Neutrophil (primary cell): ENCODE measurements at regions not wholly inside any gene's neighbourhood (a gene's known extent, or its start where the extent isn't known, plus 50 kb on each side); places are given as distances from the start of the nearest gene placed in this dataset.
"Not testable (repeated sequence)": the region's sequence is repeated elsewhere in the genome, so short reads cannot be mapped to it uniquely, and the experiment has no call there.

ENCODE experiments used
- H3K27ac ChIP-seq: fragments of 200-600 bp; sonication (generic); 2 replicates; pipeline ENCODE4 v1.5.1; 2016; ENCODE audit warnings: mild to moderate bottlenecking, moderate library complexity
- H3K27me3 ChIP-seq: fragments of 200-600 bp; sonication (generic); 2 replicates; pipeline ENCODE4 v1.6.0; 2016; ENCODE audit warnings: mild to moderate bottlenecking
- H3K36me3 ChIP-seq: fragments of 200-600 bp; sonication (generic); 2 replicates; pipeline ENCODE4 v1.5.1; 2017
- H3K4me1 ChIP-seq, 2 experiments: fragments of 200-600 bp in 1 of 2; sonication (generic) in 1 of 2; 1 replicate in 1 of 2; 2 replicates in 1 of 2; pipeline versions ENCODE4 v1.5.1 to v1.6.1; 2013 to 2016; ENCODE audit warnings: low read depth in 1 of 2, low read length in 1 of 2, mild to moderate bottlenecking in 1 of 2, moderate library complexity in 1 of 2; ENCODE audit not compliant: control insufficient read depth in 1 of 2, insufficient read depth in 1 of 2
- H3K4me3 ChIP-seq, 2 experiments: fragments of 200-600 bp in 1 of 2; sonication (generic) in 1 of 2; 1 replicate in 1 of 2; 2 replicates in 1 of 2; pipeline ENCODE4 v1.5.1; 2013 to 2016; ENCODE audit warnings: low read depth in 1 of 2, low read length in 1 of 2, mild to moderate bottlenecking in 1 of 2, moderate library complexity in 1 of 2
- H3K9me3 ChIP-seq: fragments of 200-600 bp; sonication (generic); 2 replicates; pipeline ENCODE4 v1.5.1; 2016
- TF ChIP-seq, protein P1 (sequence below): fragments of 200-600 bp; sonication (generic); IDR thresholded peaks from 2 replicates; pipeline ENCODE4 v1.5.1; 2016; ENCODE audit warnings: antibody characterized with exemption

DNA sequence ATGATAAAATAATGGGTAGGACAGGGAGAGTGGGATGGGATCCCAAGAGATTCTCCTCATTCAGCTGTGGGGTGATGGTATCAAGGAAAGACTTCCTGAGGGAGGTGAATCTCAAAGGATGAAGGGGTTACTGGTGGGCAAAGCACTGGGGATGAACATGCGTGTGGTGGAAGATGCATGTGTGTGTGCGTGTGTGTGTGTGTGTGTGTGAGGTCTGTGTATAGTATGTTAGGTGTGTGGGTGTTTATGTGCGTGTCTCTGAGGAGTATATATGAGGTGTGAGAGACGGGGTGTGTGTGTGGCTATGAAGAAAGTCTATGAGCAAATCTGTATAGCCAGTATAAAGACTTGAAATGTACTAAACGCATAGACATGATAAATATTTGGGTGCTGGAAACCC lies 220.0 kb upstream of the MYLIP start:
- Histone ChIP-seq H3K27ac (no peak overlapping the region), H3K27me3 (no peaks in the 10 kb centered on the region), H3K9me3 (no peaks in the 10 kb centered on the region), H3K36me3 (no peaks in the 10 kb centered on the region), H3K4me3 (no peak overlapping the region), H3K4me1 (no peaks in the 10 kb centered on the region)
- TF ChIP-seq, protein P1, sequence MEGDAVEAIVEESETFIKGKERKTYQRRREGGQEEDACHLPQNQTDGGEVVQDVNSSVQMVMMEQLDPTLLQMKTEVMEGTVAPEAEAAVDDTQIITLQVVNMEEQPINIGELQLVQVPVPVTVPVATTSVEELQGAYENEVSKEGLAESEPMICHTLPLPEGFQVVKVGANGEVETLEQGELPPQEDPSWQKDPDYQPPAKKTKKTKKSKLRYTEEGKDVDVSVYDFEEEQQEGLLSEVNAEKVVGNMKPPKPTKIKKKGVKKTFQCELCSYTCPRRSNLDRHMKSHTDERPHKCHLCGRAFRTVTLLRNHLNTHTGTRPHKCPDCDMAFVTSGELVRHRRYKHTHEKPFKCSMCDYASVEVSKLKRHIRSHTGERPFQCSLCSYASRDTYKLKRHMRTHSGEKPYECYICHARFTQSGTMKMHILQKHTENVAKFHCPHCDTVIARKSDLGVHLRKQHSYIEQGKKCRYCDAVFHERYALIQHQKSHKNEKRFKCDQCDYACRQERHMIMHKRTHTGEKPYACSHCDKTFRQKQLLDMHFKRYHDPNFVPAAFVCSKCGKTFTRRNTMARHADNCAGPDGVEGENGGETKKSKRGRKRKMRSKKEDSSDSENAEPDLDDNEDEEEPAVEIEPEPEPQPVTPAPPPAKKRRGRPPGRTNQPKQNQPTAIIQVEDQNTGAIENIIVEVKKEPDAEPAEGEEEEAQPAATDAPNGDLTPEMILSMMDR: no peak

DNA sequence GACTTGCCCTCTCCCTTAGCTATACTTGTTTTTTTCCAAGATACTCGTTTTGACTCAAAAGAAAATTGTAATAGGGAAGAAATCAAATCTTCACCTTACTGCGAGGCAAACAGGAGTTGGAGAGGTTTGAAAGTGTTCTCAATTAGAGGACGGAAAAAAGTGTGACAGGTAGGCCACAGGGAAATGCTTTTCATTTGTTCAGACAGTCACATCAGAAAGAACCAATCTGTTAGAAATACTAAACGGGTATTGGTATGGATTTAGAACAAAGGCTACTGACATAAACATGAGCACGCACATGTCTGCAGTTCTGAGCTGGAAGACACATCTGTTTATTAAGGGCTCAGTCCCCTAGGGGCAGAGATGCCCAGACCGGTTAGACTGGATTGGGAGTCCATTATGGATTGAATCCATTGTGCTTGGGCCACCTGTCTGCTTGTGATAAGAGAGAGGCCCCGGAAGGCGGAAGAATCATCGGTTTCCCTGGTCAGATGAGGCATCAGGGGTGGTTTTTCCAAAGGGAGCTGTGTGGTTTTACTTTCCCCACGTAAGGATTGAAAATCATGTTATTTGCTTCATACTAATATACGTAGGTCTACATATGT lies 220.9 kb upstream of the MYLIP start:
- no peaks in the 10 kb centered on the region for H3K9me3 ChIP-seq
- H3K4me3 ChIP-seq: no peak overlapping the region
- H3K27ac ChIP-seq: no peak overlapping the region
- no peaks in the 10 kb centered on the region for H3K36me3 ChIP-seq
- TF ChIP-seq, protein P1: no peak
- no peaks in the 10 kb centered on the region for H3K27me3 ChIP-seq
- no peaks in the 10 kb centered on the region for H3K4me1 ChIP-seq

DNA sequence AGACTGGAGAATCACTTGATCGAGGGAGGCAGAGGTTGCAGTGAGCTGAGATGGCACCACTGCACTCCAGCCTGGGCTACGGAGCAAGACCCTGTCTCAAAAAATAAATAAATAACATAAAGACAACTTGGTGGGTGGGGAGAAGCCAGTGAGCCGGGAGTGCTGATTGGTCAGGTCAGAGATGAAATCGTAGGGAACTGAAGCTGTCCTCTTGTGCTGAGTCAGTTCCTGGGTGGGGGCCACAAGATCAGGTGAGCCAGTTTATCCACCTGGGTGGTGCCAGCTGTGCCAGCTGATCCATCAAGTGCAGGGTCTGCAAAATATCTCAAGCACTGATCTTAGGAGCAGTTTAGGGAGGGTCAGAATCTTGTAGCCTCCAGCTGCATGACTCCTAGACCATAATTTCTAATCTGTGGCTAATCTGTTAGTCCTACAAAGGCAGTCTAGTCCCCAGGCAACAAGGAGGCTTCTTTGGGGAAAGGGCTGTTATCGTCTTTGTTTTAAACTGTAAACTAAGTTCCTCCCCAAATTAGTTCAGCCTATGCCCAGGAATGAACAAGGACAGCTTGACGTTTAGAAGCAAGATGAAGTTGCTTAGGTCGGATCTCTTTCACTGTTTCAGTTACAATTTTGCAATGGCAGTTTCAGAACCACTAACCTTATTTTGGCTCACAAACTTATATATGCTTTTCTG lies 221.5 kb upstream of the MYLIP start:
- not testable (repeated sequence) for H3K27ac ChIP-seq, H3K36me3 ChIP-seq, H3K27me3 ChIP-seq, H3K4me1 ChIP-seq, H3K9me3 ChIP-seq, H3K4me3 ChIP-seq

DNA sequence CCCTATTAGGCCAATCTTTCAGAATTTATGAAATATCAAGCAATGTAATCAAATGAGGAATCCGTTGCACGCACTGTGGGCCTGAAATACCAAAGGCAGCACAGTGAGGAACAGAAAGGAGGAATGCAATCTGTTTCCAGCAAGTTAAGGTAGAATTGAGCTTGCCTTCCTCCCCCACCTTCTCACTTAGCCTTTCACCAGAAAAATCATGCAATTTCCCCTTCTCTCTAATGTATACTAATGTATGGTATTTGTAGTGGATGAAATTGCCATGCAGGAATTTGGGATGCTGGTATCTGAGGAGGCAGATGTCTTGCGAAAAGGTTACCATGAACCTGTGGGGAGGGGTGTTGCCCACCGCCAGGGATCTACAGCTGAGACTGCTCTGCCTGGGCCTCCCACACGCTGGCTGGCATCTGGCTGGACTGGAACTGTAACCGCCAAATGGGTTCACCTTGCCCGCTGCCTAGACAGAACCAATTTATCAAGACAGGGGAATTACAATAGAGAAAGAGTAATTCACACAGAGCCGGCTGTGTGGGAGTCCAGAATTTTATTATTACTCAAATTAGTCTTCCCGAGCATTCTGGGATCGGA lies 222.4 kb upstream of the MYLIP start:
- no peaks in the 10 kb centered on the region for H3K27me3 ChIP-seq
- no peak overlapping the region for H3K27ac ChIP-seq
- TF ChIP-seq, protein P1: no peak
- no peaks in the 10 kb centered on the region for H3K4me1 ChIP-seq
- no peak overlapping the region for H3K4me3 ChIP-seq
- no peaks in the 10 kb centered on the region for H3K36me3 ChIP-seq
- H3K9me3 ChIP-seq: no peaks in the 10 kb centered on the region

DNA sequence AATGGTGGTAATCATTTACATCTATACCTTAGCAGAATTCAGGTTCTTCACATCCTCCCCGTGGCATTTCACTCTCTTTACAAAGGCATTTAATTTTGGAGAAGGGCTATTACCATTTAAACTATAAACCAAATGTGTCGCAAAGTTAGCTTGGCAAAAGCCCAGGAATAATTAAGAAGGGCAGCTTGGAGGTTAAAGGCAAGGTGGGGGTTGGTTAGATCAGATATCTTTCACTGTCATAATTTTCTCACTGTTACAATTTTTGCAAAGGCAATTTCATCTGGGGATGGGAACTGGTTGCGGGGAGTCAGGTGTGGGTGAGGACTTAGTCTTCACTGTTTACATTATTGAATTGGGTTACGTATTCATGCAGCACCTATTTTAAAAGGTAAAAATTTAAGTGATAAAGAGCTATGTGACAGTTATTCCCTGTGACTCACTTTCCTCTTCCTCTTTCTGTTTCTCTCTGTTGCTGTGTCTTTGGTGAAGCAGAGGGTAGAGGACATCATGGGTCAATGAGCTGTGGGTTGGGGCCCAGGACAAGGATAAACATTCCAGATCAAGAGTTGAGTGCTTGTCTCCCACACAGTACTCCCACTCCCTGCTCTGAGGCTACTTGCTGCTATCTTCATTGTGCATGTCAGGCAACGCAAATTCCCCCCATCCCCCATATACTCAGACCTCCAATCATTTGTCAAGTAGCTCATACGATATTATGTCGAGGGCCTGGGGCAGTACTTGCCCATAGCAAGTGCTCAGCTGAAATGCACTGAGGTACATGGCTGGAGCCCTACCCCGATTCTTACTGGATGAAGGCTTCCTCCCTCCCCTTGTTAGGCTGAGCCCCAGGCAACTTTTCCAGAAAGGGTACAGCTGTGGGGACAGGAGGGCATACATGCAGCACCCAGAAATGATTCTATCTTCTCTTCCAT lies 223.1 kb upstream of the MYLIP start:
- no peaks in the 10 kb centered on the region for H3K4me1 ChIP-seq
- no peaks in the 10 kb centered on the region for H3K27me3 ChIP-seq
- H3K27ac ChIP-seq: no peak overlapping the region
- no peaks in the 10 kb centered on the region for H3K9me3 ChIP-seq
- TF ChIP-seq, protein P1: no peak
- no peaks in the 10 kb centered on the region for H3K36me3 ChIP-seq
- H3K4me3 ChIP-seq: no peak overlapping the region
